ENCODE measurements at regions not wholly inside any gene's neighbourhood (a gene's known extent, or its start where the extent isn't known, plus 50 kb on each side); places are given as distances from the start of the nearest gene placed in this dataset.

DNA sequence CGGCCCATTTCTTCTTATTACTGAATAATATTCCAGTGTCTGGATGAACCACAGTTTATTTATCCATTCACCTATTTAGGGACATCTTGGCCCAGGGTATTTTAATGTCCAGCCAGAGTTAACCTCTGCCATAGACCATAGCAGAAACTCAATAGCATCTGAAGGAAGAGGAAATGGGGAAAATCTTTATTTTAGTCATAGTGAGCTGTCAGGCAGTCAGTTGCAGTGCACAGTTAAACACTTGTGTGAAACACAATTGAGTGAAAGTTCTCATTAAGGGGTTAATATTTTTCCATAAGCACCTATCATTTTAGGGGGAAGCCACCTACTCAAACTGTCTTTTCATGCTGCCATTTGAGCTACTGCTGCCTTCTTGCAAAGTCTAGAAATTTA is 197.3 kb upstream of the PPFIA2 start:
- peaks cover 8 to 11% of the 10 kb centered on the region in 2 donors for H3K4me1 ChIP-seq (ENCODE audit: control insufficient read depth in 1 of 2, insufficient read depth in 2 of 2, low read length in 2 of 2)
- H3K4me2 ChIP-seq (replicated peaks; ENCODE audit: extremely low read depth, low read length, poor library complexity, severe bottlenecking) = no peak overlapping the region
- WGBS (ENCODE audit: insufficient coverage) = no CpG with 5 or more reads among the region's 1 CpG
- peak overlapping the region in 4 of 7 donors; percentile 30 to 88 (median 54) for H3K27ac Mint-ChIP-seq
- H2AFZ ChIP-seq (ENCODE audit: insufficient read depth, low read depth, low read length, poor library complexity, severe bottlenecking) = no peak overlapping the region
- H3K4me3 ChIP-seq (replicated peaks in 1 of 3; ENCODE audit: low read depth in 2 of 3, low read length in 3 of 3) = no peak overlapping the region
- no peaks in the 10 kb centered on the region for H3K36me3 ChIP-seq (replicated peaks in 1 of 2; ENCODE audit: control insufficient read depth in 1 of 2, insufficient read depth in 2 of 2, low read length in 2 of 2)
- no peak overlapping the region for H3K9ac ChIP-seq (ENCODE audit: insufficient read depth, low read length, poor library complexity, severe bottlenecking)
- no peaks in the 10 kb centered on the region for H3K9me3 ChIP-seq (replicated peaks in 1 of 2; ENCODE audit: control insufficient read depth in 1 of 2, insufficient read depth in 1 of 2, low read length in 2 of 2)
- peaks cover 25 to 26% of the 10 kb centered on the region in 2 donors for H3K27me3 ChIP-seq (ENCODE audit: control insufficient read depth in 2 of 2, insufficient read depth in 2 of 2, low read length in 2 of 2)
- peaks cover 29 to 52% (median 36%) of the 10 kb centered on the region in 3 donors for H3K27me3 Mint-ChIP-seq (ENCODE audit: low read depth in 3 of 3)
- DNase-seq = peak in 1 of 3 donors; percentile 53
- no peaks in the 10 kb centered on the region for H3K9me3 Mint-ChIP-seq
- peaks cover 0 to 3% of the 10 kb centered on the region in 2 donors for H3K36me3 Mint-ChIP-seq
- TF ChIP-seq, protein P1, sequence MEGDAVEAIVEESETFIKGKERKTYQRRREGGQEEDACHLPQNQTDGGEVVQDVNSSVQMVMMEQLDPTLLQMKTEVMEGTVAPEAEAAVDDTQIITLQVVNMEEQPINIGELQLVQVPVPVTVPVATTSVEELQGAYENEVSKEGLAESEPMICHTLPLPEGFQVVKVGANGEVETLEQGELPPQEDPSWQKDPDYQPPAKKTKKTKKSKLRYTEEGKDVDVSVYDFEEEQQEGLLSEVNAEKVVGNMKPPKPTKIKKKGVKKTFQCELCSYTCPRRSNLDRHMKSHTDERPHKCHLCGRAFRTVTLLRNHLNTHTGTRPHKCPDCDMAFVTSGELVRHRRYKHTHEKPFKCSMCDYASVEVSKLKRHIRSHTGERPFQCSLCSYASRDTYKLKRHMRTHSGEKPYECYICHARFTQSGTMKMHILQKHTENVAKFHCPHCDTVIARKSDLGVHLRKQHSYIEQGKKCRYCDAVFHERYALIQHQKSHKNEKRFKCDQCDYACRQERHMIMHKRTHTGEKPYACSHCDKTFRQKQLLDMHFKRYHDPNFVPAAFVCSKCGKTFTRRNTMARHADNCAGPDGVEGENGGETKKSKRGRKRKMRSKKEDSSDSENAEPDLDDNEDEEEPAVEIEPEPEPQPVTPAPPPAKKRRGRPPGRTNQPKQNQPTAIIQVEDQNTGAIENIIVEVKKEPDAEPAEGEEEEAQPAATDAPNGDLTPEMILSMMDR (IDR thresholded peaks at IDR 0.05) = no peak
- peak overlapping the region in 1 of 2 donors; percentile 43 for H3K4me3 Mint-ChIP-seq
- H3K79me2 ChIP-seq (ENCODE audit: insufficient read depth, low read length) = no peaks in the 10 kb centered on the region
- H3K27ac ChIP-seq (ENCODE audit: low read depth in 1 of 2, low read length in 2 of 2) = no peak overlapping the region
- H3K4me1 Mint-ChIP-seq = peaks cover 12% of the 10 kb centered on the region
- intact Hi-C loops (cut with micrococcal nuclease) = no loop called here
- H4K20me1 ChIP-seq (ENCODE audit: insufficient read depth, low read length) = no peaks in the 10 kb centered on the region

DNA sequence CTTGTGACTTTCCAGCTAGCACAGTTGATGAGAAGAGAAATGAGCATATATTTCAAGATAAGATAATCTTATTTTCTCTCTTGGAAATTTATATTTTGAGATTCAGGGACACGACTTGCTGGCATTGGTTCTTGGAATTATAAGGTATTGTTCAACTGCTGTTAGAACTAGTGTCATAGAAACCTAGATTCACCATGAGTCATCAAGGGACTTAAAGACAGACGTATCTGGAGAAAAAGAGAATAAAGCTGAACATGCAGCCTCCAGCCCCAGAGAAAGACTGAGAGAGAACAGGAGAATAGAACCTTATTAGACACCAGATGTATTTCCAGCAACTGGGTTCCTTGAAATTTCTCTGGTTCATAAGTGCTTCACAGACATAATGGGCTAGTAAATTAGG is 194.4 kb upstream of the PPFIA2 start:
- Histone ChIP-seq H3K36me3 (replicated peaks in 1 of 2; ENCODE audit: control insufficient read depth in 1 of 2, insufficient read depth in 2 of 2, low read length in 2 of 2) (no peaks in the 10 kb centered on the region), H3K9me3 (replicated peaks in 1 of 2; ENCODE audit: control insufficient read depth in 1 of 2, insufficient read depth in 1 of 2, low read length in 2 of 2) (no peaks in the 10 kb centered on the region), H3K4me1 (ENCODE audit: control insufficient read depth in 1 of 2, insufficient read depth in 2 of 2, low read length in 2 of 2) (peaks cover 32 to 35% of the 10 kb centered on the region in 2 donors), H4K20me1 (ENCODE audit: insufficient read depth, low read length) (no peaks in the 10 kb centered on the region), H3K79me2 (ENCODE audit: insufficient read depth, low read length) (no peaks in the 10 kb centered on the region), H2AFZ (ENCODE audit: insufficient read depth, low read depth, low read length, poor library complexity, severe bottlenecking) (no peak overlapping the region), H3K4me3 (replicated peaks in 1 of 3; ENCODE audit: low read depth in 2 of 3, low read length in 3 of 3) (no peak overlapping the region), H3K27me3 (ENCODE audit: control insufficient read depth in 2 of 2, insufficient read depth in 2 of 2, low read length in 2 of 2) (peaks cover 38 to 44% of the 10 kb centered on the region in 2 donors), H3K9ac (ENCODE audit: insufficient read depth, low read length, poor library complexity, severe bottlenecking) (no peak overlapping the region), H3K4me2 (replicated peaks; ENCODE audit: extremely low read depth, low read length, poor library complexity, severe bottlenecking) (no peak overlapping the region), H3K27ac (ENCODE audit: low read depth in 1 of 2, low read length in 2 of 2) (no peak overlapping the region)
- intact Hi-C loops (cut with micrococcal nuclease) = no loop called here
- Mint-ChIP-seq H3K4me1 (peaks cover 33% of the 10 kb centered on the region), H3K36me3 (peaks cover 0 to 3% of the 10 kb centered on the region in 2 donors), H3K4me3 (peak overlapping the region in 1 of 2 donors; percentile 24), H3K27ac (peak overlapping the region in 2 of 7 donors; percentile 43 to 66), H3K9me3 (no peaks in the 10 kb centered on the region), H3K27me3 (ENCODE audit: low read depth in 3 of 3) (peaks cover 41 to 63% (median 46%) of the 10 kb centered on the region in 3 donors)
- DNase-seq = peak; percentile 23 to 77 (median 25)
- WGBS (ENCODE audit: insufficient coverage) = no CpG with 5 or more reads among the region's 2 CpGs
- TF ChIP-seq, protein P1 (IDR thresholded peaks at IDR 0.05) = no peak

All from CD14-positive monocyte (primary cell).